OCI-LY7 (cell line): ENCODE measurements at regions not wholly inside any gene's neighbourhood (a gene's known extent, or its start where the extent isn't known, plus 50 kb on each side); places are given as distances from the start of the nearest gene placed in this dataset.

Experiments
- BruUV-seq: library from RNA; stranded (reverse); fragments of 400-500 nt; replicated peaks from 2 replicates; lab custom pipeline; 2021; lab: Mats Ljungman, UMichigan
- CTCF ChIA-PET: fragments of 300-600 bp; sonication (Branson Sonifier 250); formaldehyde crosslinking; loops from one replicate; lab custom pipeline; 2022; ENCODE audit warnings: antibody characterized with exemption; ENCODE audit not compliant: unreplicated experiment; lab: Charles Lee
- POLR2A ChIA-PET: fragments of 300-600 bp; sonication (Branson Sonifier 250); formaldehyde crosslinking; loops from one replicate; lab custom pipeline; 2022; ENCODE audit warnings: antibody characterized with exemption; lab: Charles Lee
- DNase-seq: peaks from one replicate; pipeline ENCODE4 v3.0.0-alpha.2; 2015; ENCODE audit warnings: low spot score
- H2AFZ ChIP-seq: fragments of 200-600 bp; sonication (generic), shearing (Covaris generic); 2 replicates; pipeline ENCODE4 v1.6.1; 2014; ENCODE audit warnings: mild to moderate bottlenecking, antibody characterized with exemption, low read length, moderate library complexity
- H3K27ac ChIP-seq: fragments of 200-600 bp; sonication (generic); 2 replicates; pipeline ENCODE4 v1.5.1; 2014; ENCODE audit warnings: mixed run types, low read depth, mild to moderate bottlenecking, moderate library complexity, low read length, inconsistent platforms; ENCODE audit not compliant: poor library complexity, severe bottlenecking
- H3K36me3 ChIP-seq: fragments of 200-600 bp; sonication (generic); 2 replicates; pipeline ENCODE4 v1.6.1; 2014; ENCODE audit warnings: mild to moderate bottlenecking, antibody characterized with exemption, low read length, moderate library complexity, mixed read lengths; ENCODE audit not compliant: insufficient read depth
- H3K4me1 ChIP-seq: fragments of 200-600 bp; sonication (generic); 2 replicates; pipeline ENCODE4 v1.5.1; 2014; ENCODE audit warnings: mild to moderate bottlenecking, low read length; ENCODE audit not compliant: insufficient read depth, poor library complexity, severe bottlenecking
- H3K4me2 ChIP-seq: fragments of 200-600 bp; sonication (generic); 2 replicates; pipeline ENCODE4 v1.6.1; 2014; ENCODE audit warnings: mild to moderate bottlenecking, low read length
- H3K4me3 ChIP-seq: fragments of 200-600 bp; sonication (generic); 2 replicates; pipeline ENCODE4 v1.5.1; 2014; ENCODE audit warnings: mild to moderate bottlenecking, low read depth, low read length; ENCODE audit not compliant: poor library complexity, severe bottlenecking
- H3K79me2 ChIP-seq: fragments of 200-600 bp; sonication (generic); 2 replicates; pipeline ENCODE4 v1.6.1; 2016; ENCODE audit warnings: low read depth, mild to moderate bottlenecking, low read length, moderate library complexity, mixed read lengths; ENCODE audit not compliant: insufficient read depth
- H3K9me2 ChIP-seq: fragments of 200-600 bp; sonication (generic); 2 replicates; pipeline ENCODE4 v1.6.1; 2016; ENCODE audit warnings: mild to moderate bottlenecking, low read length, mixed read lengths; ENCODE audit not compliant: insufficient read depth
- H3K9me3 ChIP-seq: fragments of 200-600 bp; sonication (generic); 2 replicates; pipeline ENCODE4 v1.6.1; 2014; ENCODE audit warnings: mild to moderate bottlenecking, mixed run types, low read length, mixed read lengths
- H4K20me1 ChIP-seq: fragments of 200-600 bp; sonication (generic); 2 replicates; pipeline ENCODE4 v1.6.1; 2014; ENCODE audit warnings: mild to moderate bottlenecking, antibody characterized with exemption, low read length, moderate library complexity, mixed read lengths; ENCODE audit not compliant: insufficient read depth
- CTCF ChIP-seq: fragments of 200-600 bp; sonication (generic); conservative IDR thresholded peaks from 2 replicates; pipeline ENCODE4 v1.5.1; 2014; ENCODE audit warnings: mild to moderate bottlenecking, antibody characterized with exemption, low read length, moderate library complexity, mixed read lengths
- EZH2phosphoT487 ChIP-seq: fragments of 200-600 bp; sonication (generic); IDR thresholded peaks from 2 replicates; pipeline ENCODE4 v1.6.1; 2018; ENCODE audit warnings: low read depth, borderline replicate concordance, mild to moderate bottlenecking, mixed run types, antibody characterized with exemption, low read length, moderate library complexity, mixed read lengths
- intact Hi-C: fragments of 100-400 bp; cut with micrococcal nuclease; formaldehyde crosslinking; loops from one replicate; pipeline ENCODE4 v1.10.0; 2022; ENCODE audit not compliant: unreplicated experiment

GRCh38 chr1:14111121-14111520, 411.1 kb downstream of the PRDM2 start:
- ChIA-PET POLR2A (no interaction called here), CTCF (no interaction called here)
- TF ChIP-seq EZH2phosphoT487 (no peak), CTCF (peak; percentile 28; the same call in 1 of the 2 replicates)
- Histone ChIP-seq H2AFZ (no peak overlapping the region), H3K36me3 (peaks cover 7% of the 10 kb centered on the region), H4K20me1 (no peaks in the 10 kb centered on the region), H3K27ac (no peak overlapping the region), H3K9me3 (peaks cover 9% of the 10 kb centered on the region; the same call in 1 of the 2 replicates), H3K4me2 (no peak overlapping the region), H3K9me2 (no peaks in the 10 kb centered on the region), H3K79me2 (no peaks in the 10 kb centered on the region), H3K4me3 (no peak overlapping the region), H3K4me1 (peaks cover 42% of the 10 kb centered on the region)
- no TSS peak for BruUV-seq
- intact Hi-C loops = loop anchor here (5.0 to 10.0 kb wide), 3 partner anchors 454 to 934 kb away; no protein-coding TSS in a partner anchor
- DNase-seq = no peak

- no peak for DNase-seq
- H3K9me3 ChIP-seq = peaks cover 16% of the 10 kb centered on the region; the same call in 1 of the 2 replicates
- H3K4me1 ChIP-seq = peaks cover 42% of the 10 kb centered on the region
- TF ChIP-seq CTCF (no peak), EZH2phosphoT487 (no peak)
- H2AFZ ChIP-seq = peak overlapping the region; percentile 5; the same call in 1 of the 2 replicates
- H3K4me2 ChIP-seq = no peak overlapping the region
- no peak overlapping the region for H3K27ac ChIP-seq
- H3K36me3 ChIP-seq = peaks cover 8% of the 10 kb centered on the region
- BruUV-seq = no TSS peak
- ChIA-PET POLR2A (no interaction called here), CTCF (interaction anchor here (0.6 kb wide), 1 partner anchor 10 kb away, joined by 3 read pairs; no protein-coding TSS in a partner anchor)
- H3K79me2 ChIP-seq = no peaks in the 10 kb centered on the region
- no peaks in the 10 kb centered on the region for H4K20me1 ChIP-seq
- intact Hi-C loops = loop anchor here (5.0 to 10.0 kb wide), 3 partner anchors 452 to 932 kb away; no protein-coding TSS in a partner anchor
- no peaks in the 10 kb centered on the region for H3K9me2 ChIP-seq
- H3K4me3 ChIP-seq = no peak overlapping the region
Observed at GRCh38 chr1:14112613-14113012, 412.6 kb downstream of the PRDM2 start.

GRCh38 chr1:14113271-14113670, 413.3 kb downstream of the PRDM2 start:
- peak overlapping the region; percentile 59; the same call in 1 of the 2 replicates for H2AFZ ChIP-seq
- H3K4me3 ChIP-seq = no peak overlapping the region
- DNase-seq = no peak
- intact Hi-C loops = loop anchor here (5.0 to 10.0 kb wide), 3 partner anchors 452 to 932 kb away; no protein-coding TSS in a partner anchor
- peaks cover 8% of the 10 kb centered on the region for H3K36me3 ChIP-seq
- peaks cover 16% of the 10 kb centered on the region; the same call in 1 of the 2 replicates for H3K9me3 ChIP-seq
- no peaks in the 10 kb centered on the region for H3K79me2 ChIP-seq
- no TSS peak for BruUV-seq
- ChIA-PET CTCF (interaction anchor here (0.6 to 1.2 kb wide), 4 partner anchors 71 to 1698 kb away, joined by 3 read pairs; no protein-coding TSS in a partner anchor), POLR2A (interaction anchor here (0.6 kb wide), 1 partner anchor 42 kb away, joined by 3 read pairs; no protein-coding TSS in a partner anchor)
- no peak for TF ChIP-seq CTCF
- H3K4me1 ChIP-seq = peaks cover 42% of the 10 kb centered on the region
- no peak overlapping the region for H3K4me2 ChIP-seq
- no peak overlapping the region for H3K27ac ChIP-seq
- H4K20me1 ChIP-seq = no peaks in the 10 kb centered on the region
- H3K9me2 ChIP-seq = no peaks in the 10 kb centered on the region
